Amniotic epithelial cell (primary cell): ENCODE measurements at regions not wholly inside any gene's neighbourhood (a gene's known extent, or its start where the extent isn't known, plus 50 kb on each side); places are given as distances from the start of the nearest gene placed in this dataset.

Source experiments
- DNase-seq: peaks from one replicate; pipeline ENCODE4 v3.0.0-alpha.2; 2010; ENCODE audit warnings: low read depth

DNA sequence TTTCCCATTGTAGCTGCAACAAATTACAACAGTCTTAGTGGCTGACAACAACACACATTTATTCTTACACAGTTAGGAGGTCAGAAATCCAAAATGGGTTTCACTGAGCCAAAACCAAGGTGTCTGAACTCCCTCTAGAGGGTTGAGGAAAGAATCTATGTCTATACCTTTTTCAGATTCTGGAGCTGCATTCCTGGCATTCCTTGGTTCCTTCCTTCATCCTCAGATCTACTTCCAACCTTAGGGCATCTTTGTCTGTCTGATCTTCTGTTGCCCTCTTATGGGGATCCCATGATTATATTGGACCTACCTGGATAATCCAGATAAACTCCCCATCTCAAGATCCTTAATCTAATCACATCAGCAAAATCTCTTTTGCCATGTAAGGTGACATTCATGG, 540.9 kb upstream of the MAP3K7 start:
- DNase-seq: no peak

DNA sequence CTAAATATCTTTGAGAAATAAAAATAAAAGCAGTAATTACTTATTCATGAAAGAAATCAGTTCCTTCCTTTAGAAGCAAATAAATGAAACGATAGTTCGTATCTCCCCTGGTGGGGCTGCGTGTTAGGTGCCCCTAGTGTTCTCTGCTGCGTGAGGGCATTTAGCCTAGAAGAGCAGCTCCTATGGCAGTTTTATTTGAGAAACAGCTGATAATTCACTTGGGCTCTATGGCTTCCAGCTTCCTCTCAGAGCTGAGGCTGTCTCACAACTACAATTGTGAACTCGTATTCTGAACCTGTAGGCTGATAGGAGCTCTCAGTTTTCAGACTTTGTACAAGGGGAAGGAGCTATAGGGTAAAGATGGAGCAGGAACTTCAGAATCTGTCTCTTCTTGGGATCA, 540.0 kb upstream of the MAP3K7 start:
- no peak for DNase-seq

GRCh38 chr6:91117550-91117949, 530.7 kb upstream of the MAP3K7 start:
- DNase-seq: no peak

- no peak for DNase-seq
Observed at GRCh38 chr6:91114123-91114708, 527.3 kb upstream of the MAP3K7 start.

- no peak for DNase-seq
Observed at GRCh38 chr6:91106083-91106482, 519.2 kb upstream of the MAP3K7 start.

DNA sequence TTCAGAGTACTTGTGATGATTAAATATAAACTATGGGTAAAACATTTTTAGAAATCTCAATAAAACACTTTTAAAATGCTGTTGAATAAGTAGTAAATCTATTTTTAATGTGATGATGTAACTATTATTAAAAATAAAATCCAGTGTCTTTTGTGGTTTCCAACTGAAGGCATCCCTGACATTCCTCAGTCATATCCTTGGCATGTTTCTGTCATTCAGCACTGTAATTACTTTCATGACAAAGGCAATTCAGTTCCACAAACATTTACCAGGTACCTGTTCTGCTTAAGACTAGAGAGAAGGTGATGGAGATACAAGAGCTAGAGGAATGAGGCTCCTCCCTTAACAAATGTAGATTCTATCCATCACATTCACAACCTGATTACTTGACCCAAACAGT, 518.7 kb upstream of the MAP3K7 start:
- DNase-seq: no peak

GRCh38 chr6:91099479-91099878, 512.6 kb upstream of the MAP3K7 start:
- no peak for DNase-seq

GRCh38 chr6:91098006-91098405, 511.1 kb upstream of the MAP3K7 start:
- no peak for DNase-seq

GRCh38 chr6:91097364-91097763, 510.5 kb upstream of the MAP3K7 start:
- DNase-seq: no peak

DNA sequence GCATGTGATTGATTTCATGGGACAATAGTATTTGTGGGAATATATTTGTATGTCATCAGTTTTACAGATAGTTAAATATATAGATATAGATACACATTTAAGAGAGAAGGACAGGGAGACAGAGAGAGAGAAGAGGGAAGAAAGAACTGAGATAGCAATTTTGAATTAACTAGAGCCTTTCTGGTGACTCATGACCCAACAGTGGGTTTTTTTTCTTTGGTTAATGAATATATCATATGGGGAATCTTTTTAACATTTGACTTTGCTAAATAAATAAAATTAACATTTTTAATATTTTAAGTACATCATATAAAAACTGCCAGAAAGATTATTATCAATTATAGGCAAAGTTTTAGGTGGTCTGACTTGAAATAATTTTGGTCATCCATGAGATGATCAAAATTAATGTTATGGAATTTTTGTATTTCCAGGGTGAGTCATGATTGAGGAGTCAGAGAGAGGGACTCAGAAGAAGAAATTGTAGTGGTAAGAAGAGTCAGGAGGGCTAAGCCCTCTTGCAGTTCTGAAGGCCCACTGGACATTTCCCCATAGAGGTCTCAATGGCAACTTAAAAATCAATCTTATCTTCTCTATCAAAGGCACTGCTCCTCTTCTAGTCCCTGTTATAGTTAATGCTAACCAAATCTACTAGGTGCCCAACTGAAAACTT, 508.1 kb upstream of the MAP3K7 start:
- no peak for DNase-seq

DNA sequence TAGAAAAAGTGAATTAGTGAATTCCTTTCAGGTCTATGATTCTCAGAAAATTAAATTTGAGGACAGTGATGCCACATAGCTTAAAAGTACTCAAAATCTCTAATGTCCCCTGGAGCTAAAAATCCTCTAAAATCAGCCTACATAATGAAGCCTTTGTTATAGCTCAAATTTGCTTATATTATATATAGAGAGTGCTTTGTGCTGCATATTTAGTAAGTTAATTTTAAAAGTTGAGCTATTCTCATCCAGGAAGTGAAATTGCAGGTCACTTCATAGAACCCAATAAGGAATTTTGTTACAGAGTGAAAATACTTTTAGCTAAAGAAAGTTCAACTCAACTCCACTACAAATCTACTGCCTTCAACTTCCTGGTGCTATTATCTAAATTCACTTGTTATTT, 507.5 kb upstream of the MAP3K7 start:
- DNase-seq: no peak

DNA sequence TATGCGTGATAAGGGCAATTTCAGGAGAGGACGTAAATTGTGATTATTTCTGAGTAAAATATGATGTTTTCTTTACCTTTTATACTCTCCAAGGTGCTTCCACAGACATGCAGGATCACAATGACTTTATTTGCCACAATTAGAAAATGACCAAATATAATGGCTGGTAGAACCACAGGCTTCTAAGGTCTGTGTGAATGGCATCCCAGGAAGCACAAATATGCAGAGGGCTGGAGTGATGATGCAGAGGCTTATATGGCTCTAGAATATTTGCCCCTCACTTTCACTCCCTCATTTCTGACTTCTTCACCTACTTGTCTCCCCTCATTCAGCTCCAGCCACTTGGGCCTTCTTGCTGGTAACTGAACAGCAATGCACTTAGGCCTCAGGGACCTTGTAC, 502.1 kb upstream of the MAP3K7 start:
- DNase-seq: no peak

DNA sequence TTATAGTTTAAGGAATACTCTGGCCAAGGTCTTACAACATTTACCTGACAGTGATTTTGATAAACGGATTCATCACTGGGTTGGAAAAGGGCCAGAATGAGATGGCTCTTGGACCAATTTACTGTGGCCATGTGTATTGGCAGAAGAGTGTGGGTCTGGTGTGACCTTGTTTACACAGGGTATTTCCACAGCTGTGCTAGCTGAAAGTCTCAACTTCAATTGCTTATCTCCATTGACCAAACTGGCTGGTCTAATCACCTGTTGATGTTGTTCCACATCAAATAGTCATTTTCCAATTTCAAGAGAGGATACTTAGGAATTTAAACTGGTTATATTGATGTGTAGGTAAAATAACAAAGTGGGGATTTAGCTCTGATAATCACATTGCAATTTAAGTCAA, 501.6 kb upstream of the MAP3K7 start:
- DNase-seq: no peak

GRCh38 chr6:91087908-91088307, 501.0 kb upstream of the MAP3K7 start:
- DNase-seq: no peak

GRCh38 chr6:91083211-91083610, 496.3 kb upstream of the MAP3K7 start:
- no peak for DNase-seq

DNA sequence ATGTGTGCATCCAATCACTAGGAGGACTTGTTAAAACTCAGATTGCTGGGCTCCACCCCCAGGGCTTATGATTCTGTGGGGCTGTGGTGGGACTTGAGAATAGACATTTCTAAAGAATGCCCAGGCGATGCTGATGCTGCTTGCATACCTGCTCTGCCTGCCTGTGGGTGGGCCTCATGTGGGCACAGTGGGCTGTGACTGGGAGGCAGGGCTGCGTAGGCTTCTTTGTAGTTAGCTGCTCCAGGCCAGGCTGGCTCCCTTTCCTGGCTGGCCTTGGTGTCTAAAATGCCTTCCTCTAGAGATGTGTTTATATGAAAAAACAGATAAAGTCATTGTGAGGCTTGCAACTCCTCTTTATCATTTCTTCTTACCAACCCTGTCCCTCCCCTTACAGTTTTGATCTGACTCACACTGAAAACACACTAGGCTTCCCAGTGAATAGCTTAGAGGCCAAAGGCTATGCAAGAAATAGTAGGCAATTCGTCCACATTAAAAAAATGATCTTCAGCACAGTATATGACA, 495.5 kb upstream of the MAP3K7 start:
- peak; percentile 50 for DNase-seq

DNA sequence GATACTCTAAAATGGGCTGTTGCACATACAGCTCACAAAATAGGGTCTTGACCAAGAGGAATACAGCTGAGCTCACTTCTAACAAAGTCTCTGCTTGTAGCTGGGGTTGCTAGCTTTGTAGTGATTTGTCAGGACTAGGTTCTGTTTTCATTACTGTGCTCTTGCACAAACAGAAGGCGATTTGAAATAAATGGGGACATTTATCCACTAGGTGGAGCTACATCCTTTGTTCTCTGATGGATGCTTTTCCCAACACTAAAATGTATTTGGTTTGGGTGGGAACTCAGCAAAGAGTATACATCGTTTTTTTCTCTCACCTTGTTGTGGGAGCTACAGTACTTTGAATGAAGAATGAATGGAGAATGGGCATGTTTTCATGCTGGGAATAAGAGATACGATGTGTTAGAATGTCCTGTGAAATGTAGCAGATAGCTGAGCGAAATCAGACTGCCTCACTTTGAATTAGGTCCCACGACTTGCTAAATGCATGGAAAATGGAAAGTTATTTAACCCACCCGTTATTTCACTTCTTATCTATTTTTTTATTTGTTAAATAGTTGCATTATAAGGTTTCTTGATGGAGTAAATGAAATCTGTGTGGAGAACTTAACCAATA, 494.7 kb upstream of the MAP3K7 start:
- DNase-seq: peak; percentile 47

DNA sequence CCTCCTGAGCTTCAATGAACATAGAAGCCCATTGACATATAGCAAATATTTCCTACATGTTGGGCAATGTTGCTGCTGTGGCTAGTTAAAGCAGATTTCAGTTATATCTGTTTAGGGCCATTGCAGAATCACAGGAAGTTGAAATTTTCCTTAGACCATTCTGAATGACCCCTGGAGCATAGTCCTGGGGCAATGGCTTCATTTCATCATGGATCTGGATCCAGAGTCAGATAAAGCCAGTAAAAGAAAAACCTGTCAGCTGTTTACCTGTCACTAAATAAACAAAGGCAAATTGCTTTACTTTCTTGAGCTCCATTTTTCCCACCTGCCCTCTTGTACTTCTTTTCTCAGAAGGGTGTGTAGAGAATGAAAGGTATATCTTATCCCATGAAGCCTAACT, 494.0 kb upstream of the MAP3K7 start:
- no peak for DNase-seq

- peak; percentile 2 for DNase-seq
Observed at GRCh38 chr6:91079969-91080368, 493.1 kb upstream of the MAP3K7 start.

DNA sequence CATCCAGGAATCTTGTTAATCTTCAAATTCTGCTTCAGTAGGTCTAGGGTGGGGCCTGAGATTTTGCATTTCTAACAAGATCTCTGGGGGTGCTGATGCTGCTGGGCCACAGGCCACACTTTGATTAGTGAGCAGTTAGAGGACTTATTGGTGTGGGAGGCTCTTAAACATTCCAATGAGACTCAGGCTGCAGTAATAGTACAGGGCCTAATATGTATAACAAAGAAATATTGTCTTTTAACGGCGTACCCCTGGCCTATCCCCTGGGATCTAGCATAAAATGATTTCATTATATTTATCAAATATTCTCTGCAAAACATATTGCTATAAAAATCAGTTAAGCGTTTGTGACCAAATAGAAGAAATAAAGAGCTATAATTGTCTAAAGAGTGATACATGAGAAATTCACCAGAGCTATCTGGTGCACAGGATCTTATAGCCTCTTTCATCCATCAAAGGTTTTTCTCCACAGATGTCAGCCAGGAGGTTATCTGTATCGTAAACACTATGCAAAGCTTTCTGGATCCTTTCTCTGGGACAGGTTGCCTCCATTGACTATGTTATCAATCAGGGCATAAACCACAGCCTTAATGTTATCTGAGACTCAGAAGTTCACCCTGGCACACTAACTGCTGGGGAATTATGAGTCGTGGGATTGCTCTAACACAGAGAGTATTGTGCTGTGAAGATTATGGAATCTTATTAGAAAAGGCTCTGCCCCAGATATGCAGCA, 488.5 kb upstream of the MAP3K7 start:
- peak; percentile 12 for DNase-seq

GRCh38 chr6:91063362-91063761, 476.5 kb upstream of the MAP3K7 start:
- DNase-seq: no peak

DNA sequence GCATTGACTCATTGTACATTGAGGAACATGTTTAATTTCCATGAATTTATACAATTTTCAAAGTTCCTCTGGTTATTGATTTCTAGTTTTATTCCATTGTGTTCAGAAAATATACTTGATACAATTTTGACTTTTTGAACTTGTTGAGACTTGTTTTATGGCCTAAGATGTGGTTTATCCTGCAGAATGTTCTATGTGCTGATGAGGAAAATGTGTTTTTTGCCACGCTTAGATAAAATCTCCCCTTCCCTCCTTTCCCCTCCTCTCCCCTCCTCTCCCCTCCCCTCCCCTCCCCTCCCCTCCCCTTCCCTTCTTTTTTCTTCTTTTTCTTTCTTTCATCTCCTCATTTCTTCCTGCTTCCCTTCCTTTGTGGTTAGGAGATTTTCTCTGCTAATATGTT, 470.8 kb upstream of the MAP3K7 start:
- no peak for DNase-seq

DNA sequence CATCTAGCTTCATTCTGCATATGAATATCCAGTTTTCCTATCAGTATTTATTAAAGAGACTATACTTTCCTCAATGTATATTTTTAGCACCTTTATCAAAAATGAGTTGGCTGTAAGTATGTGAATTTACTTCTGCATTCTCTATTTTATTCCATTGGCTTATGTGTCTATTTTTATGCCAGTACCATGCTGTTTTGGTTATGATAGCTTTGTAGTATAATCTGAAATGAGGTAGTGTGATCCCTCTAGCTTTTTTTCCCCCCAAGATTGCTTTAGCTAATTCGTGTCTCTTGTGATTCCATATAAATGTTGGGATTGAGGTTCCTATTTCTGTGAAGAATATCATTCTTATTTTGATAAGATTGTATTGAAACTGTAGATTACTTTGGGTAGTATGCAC, 469.1 kb upstream of the MAP3K7 start:
- DNase-seq: no peak
